ENCODE measurements at regions not wholly inside any gene's neighbourhood (a gene's known extent, or its start where the extent isn't known, plus 50 kb on each side); places are given as distances from the start of the nearest gene placed in this dataset.

- DNase-seq (ENCODE audit: low spot score): no peak
- Mint-ChIP-seq H3K9me3 (ENCODE audit: unreplicated experiment) (no peaks in the 10 kb centered on the region), H3K27ac (ENCODE audit: unreplicated experiment) (no peak overlapping the region), H3K4me1 (ENCODE audit: unreplicated experiment) (no peaks in the 10 kb centered on the region), H3K4me3 (ENCODE audit: unreplicated experiment) (no peak overlapping the region), H3K36me3 (ENCODE audit: low read depth, unreplicated experiment) (peaks cover 4% of the 10 kb centered on the region), H3K27me3 (ENCODE audit: unreplicated experiment) (peaks cover 3% of the 10 kb centered on the region)
- no peak for TF ChIP-seq CTCF (IDR thresholded peaks at IDR 0.05; ENCODE audit: unreplicated experiment)
Observed at GRCh38 chr9:22574740-22575139, 128.1 kb downstream of the DMRTA1 start.

- H3K36me3 Mint-ChIP-seq (ENCODE audit: low read depth, unreplicated experiment): no peaks in the 10 kb centered on the region
Observed at GRCh38 chr9:22580788-22581187, 134.2 kb downstream of the DMRTA1 start.

GRCh38 chr9:22582221-22582620 lies 135.6 kb downstream of the DMRTA1 start:
- Mint-ChIP-seq H3K4me3 (ENCODE audit: unreplicated experiment) (no peak overlapping the region), H3K27ac (ENCODE audit: unreplicated experiment) (no peak overlapping the region), H3K4me1 (ENCODE audit: unreplicated experiment) (no peaks in the 10 kb centered on the region), H3K27me3 (ENCODE audit: unreplicated experiment) (no peaks in the 10 kb centered on the region), H3K36me3 (ENCODE audit: low read depth, unreplicated experiment) (no peaks in the 10 kb centered on the region), H3K9me3 (ENCODE audit: unreplicated experiment) (no peaks in the 10 kb centered on the region)
- TF ChIP-seq CTCF (IDR thresholded peaks at IDR 0.05; ENCODE audit: unreplicated experiment): no peak
- no peak for DNase-seq (ENCODE audit: low spot score)

More at GRCh38 chr9:22580788-22581187, 134.2 kb downstream of the DMRTA1 start:
- Mint-ChIP-seq H3K9me3 (ENCODE audit: unreplicated experiment) (no peaks in the 10 kb centered on the region), H3K27ac (ENCODE audit: unreplicated experiment) (no peak overlapping the region), H3K4me3 (ENCODE audit: unreplicated experiment) (no peak overlapping the region), H3K4me1 (ENCODE audit: unreplicated experiment) (no peaks in the 10 kb centered on the region), H3K27me3 (ENCODE audit: unreplicated experiment) (no peaks in the 10 kb centered on the region)
- no peak for DNase-seq (ENCODE audit: low spot score)
- TF ChIP-seq CTCF (IDR thresholded peaks at IDR 0.05; ENCODE audit: unreplicated experiment): no peak

- Mint-ChIP-seq H3K36me3 (ENCODE audit: low read depth, unreplicated experiment) (no peaks in the 10 kb centered on the region), H3K9me3 (ENCODE audit: unreplicated experiment) (no peaks in the 10 kb centered on the region), H3K4me1 (ENCODE audit: unreplicated experiment) (peaks cover 5% of the 10 kb centered on the region), H3K27ac (ENCODE audit: unreplicated experiment) (no peak overlapping the region), H3K27me3 (ENCODE audit: unreplicated experiment) (peaks cover 2% of the 10 kb centered on the region), H3K4me3 (ENCODE audit: unreplicated experiment) (no peak overlapping the region)
- TF ChIP-seq CTCF (IDR thresholded peaks at IDR 0.05; ENCODE audit: unreplicated experiment): no peak
- DNase-seq (ENCODE audit: low spot score): no peak
Observed at GRCh38 chr9:22588918-22589317, 142.3 kb downstream of the DMRTA1 start.

- Mint-ChIP-seq H3K27me3 (ENCODE audit: unreplicated experiment) (peaks cover 2% of the 10 kb centered on the region), H3K36me3 (ENCODE audit: low read depth, unreplicated experiment) (no peaks in the 10 kb centered on the region), H3K4me1 (ENCODE audit: unreplicated experiment) (peaks cover 5% of the 10 kb centered on the region), H3K4me3 (ENCODE audit: unreplicated experiment) (no peak overlapping the region), H3K9me3 (ENCODE audit: unreplicated experiment) (no peaks in the 10 kb centered on the region), H3K27ac (ENCODE audit: unreplicated experiment) (no peak overlapping the region)
- DNase-seq (ENCODE audit: low spot score): no peak
- no peak for TF ChIP-seq CTCF (IDR thresholded peaks at IDR 0.05; ENCODE audit: unreplicated experiment)
Observed at GRCh38 chr9:22590336-22591033, 143.9 kb downstream of the DMRTA1 start.

Data from endothelial cell (in vitro differentiated cells).